ENCODE measurements at regions not wholly inside any gene's neighbourhood (a gene's known extent, or its start where the extent isn't known, plus 50 kb on each side); places are given as distances from the start of the nearest gene placed in this dataset.
"Not testable (repeated sequence)": the region's sequence is repeated elsewhere in the genome, so short reads cannot be mapped to it uniquely, and the experiment has no call there.

GRCh38 chrX:506341-506740, 119.6 kb upstream of the PPP2R3B start:
- Histone ChIP-seq H3K36me3 (no peaks in the 10 kb centered on the region), H3K27ac (no peak overlapping the region), H3K4me3 (no peak overlapping the region), H3K9me3 (no peaks in the 10 kb centered on the region), H3K27me3 (peaks cover 0 to 25% (median 7%) of the 10 kb centered on the region in 3 donors), H3K4me1 (no peaks in the 10 kb centered on the region)
- DNase-seq = no peak
- TF ChIP-seq POLR2A (IDR thresholded peaks at IDR 0.05) = no peak
- TF ChIP-seq CTCF (IDR thresholded peaks at IDR 0.05) = no peak
- no peak for TF ChIP-seq POLR2AphosphoS5 (IDR thresholded peaks at IDR 0.05)
- no peak for TF ChIP-seq EP300 (IDR thresholded peaks at IDR 0.05)
- WGBS, 2 donors = 54 to 60% methylated on average over 8 of the region's 8 CpGs
- intact Hi-C loops (cut with DNase I) = no loop called here

GRCh38 chrX:508163-508562, 121.5 kb upstream of the PPP2R3B start:
- intact Hi-C loops (cut with DNase I) = no loop called here
- H3K9me3 ChIP-seq = no peaks in the 10 kb centered on the region
- no peaks in the 10 kb centered on the region for H3K4me1 ChIP-seq
- H3K27ac ChIP-seq = no peak overlapping the region
- TF ChIP-seq EP300 (IDR thresholded peaks at IDR 0.05) = no peak
- no peak for TF ChIP-seq POLR2A (IDR thresholded peaks at IDR 0.05)
- H3K36me3 ChIP-seq = no peaks in the 10 kb centered on the region
- no peak for DNase-seq
- peaks cover 0 to 6% (median 0%) of the 10 kb centered on the region in 3 donors for H3K27me3 ChIP-seq
- H3K4me3 ChIP-seq = no peak overlapping the region
- WGBS, 2 donors = 84 to 86% methylated on average over 8 of the region's 8 CpGs

DNA sequence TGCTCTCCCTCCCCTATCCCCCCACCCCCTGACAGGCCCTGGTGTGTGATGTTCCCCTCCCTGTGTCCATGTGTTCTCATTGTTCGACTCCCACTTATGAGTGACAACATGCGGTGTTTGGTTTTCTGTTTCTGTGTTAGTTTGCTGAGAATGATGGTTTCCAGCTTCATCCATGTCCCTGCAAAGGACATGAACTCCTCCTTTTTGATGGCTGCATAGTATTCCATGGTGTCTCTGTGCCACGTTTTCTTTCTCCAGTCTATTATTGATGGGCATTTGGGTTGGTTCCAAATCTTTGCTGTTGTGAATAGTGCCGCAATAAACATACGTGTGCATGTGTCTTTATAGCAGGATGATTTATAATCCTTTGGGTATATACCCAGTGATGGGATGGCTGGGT, 121.8 kb upstream of the SHOX start:
- H3K4me1 ChIP-seq; intact Hi-C loops (cut with DNase I); H3K27ac ChIP-seq; H3K27me3 ChIP-seq; DNase-seq; H3K4me3 ChIP-seq; H3K9me3 ChIP-seq; H3K36me3 ChIP-seq: not testable (repeated sequence)
- 84 to 88% methylated on average over 5 of the region's 5 CpGs for WGBS, 2 donors

DNA sequence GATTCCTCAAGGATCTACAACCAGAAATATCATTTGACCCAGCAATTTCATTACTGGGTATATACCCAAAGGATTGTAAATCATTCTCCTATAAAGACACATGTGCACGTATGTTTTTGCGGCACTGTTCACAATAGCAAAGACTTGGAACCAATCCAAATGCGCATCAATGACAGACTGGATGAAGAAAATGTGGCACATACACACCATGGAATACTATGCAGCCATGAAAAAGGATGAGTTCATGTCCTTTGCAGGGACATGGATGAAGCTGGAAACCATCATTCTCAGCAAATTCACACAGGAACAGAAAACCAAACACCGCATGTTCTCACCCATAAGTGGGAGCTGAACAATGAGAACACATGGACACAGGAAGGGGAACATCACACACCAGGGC, 119.5 kb upstream of the SHOX start:
- H3K27ac ChIP-seq; intact Hi-C loops (cut with DNase I); H3K4me1 ChIP-seq; H3K4me3 ChIP-seq; DNase-seq; H3K27me3 ChIP-seq; H3K9me3 ChIP-seq; H3K36me3 ChIP-seq: not testable (repeated sequence)
- 90 to 92% methylated on average over 4 of the region's 4 CpGs for WGBS, 2 donors

DNA sequence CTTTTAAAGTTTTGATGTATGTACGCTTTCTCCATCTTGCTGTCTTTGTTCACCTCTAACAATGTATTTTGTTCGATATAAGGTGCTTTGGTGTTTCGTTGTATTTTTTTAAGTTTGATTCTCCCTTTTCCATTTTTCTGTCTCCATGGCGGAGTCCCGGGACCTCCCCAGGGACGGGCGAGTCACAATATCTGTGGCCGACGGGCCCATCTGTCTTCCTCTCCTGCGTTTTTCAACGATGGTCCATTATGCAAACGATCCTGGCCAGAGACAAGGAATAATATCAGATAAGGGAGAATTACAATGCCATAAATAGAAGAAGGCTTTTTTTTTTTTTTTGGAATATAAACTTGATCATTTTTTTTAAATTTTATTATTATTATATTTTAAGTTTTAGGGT, 112.3 kb upstream of the SHOX start:
- H3K36me3 ChIP-seq = no peaks in the 10 kb centered on the region
- intact Hi-C loops (cut with DNase I) = no loop called here
- 84 to 88% methylated on average over 12 of the region's 12 CpGs for WGBS, 2 donors
- TF ChIP-seq POLR2A (IDR thresholded peaks at IDR 0.05) (no peak), EP300 (IDR thresholded peaks at IDR 0.05) (no peak), POLR2AphosphoS5 (IDR thresholded peaks at IDR 0.05) (no peak), CTCF (IDR thresholded peaks at IDR 0.05) (no peak)
- no peak overlapping the region for H3K4me3 ChIP-seq
- no peak for DNase-seq
- H3K27me3 ChIP-seq = peaks cover 0 to 8% (median 0%) of the 10 kb centered on the region in 3 donors
- no peaks in the 10 kb centered on the region for H3K4me1 ChIP-seq
- no peak overlapping the region for H3K27ac ChIP-seq
- no peaks in the 10 kb centered on the region for H3K9me3 ChIP-seq

DNA sequence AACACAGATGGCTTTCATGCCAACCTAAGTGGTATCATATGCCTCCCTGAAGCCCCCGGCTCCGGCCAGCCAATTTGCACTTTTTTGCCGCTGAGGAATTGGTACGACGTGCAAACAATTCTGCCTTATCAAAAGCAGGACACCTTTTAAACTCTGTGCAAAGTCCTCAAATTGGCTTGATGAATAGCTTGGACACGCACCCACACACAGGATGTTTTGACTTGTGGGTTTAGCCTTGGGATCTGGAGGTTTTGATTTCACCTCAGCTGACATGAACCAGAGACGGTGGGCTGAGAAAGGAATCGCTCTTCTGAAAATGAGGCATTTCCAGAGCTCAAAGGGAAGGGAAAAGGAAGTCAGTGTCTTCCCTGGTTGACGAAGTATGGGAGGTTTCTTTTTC, 110.8 kb upstream of the SHOX start:
- Histone ChIP-seq H3K27ac (no peak overlapping the region), H3K27me3 (peaks cover 0 to 8% (median 0%) of the 10 kb centered on the region in 3 donors), H3K36me3 (no peaks in the 10 kb centered on the region), H3K4me1 (no peaks in the 10 kb centered on the region), H3K9me3 (no peaks in the 10 kb centered on the region), H3K4me3 (no peak overlapping the region)
- intact Hi-C loops (cut with DNase I) = no loop called here
- WGBS, 2 donors = 36 to 72% methylated on average over 9 of the region's 9 CpGs
- DNase-seq = no peak
- TF ChIP-seq POLR2A (IDR thresholded peaks at IDR 0.05) = no peak
- no peak for TF ChIP-seq EP300 (IDR thresholded peaks at IDR 0.05)
- no peak for TF ChIP-seq POLR2AphosphoS5 (IDR thresholded peaks at IDR 0.05)
- no peak for TF ChIP-seq CTCF (IDR thresholded peaks at IDR 0.05)

Measured in sigmoid colon (tissue), 6 donors.